ENCODE measurements at regions not wholly inside any gene's neighbourhood (a gene's known extent, or its start where the extent isn't known, plus 50 kb on each side); places are given as distances from the start of the nearest gene placed in this dataset.

DNA sequence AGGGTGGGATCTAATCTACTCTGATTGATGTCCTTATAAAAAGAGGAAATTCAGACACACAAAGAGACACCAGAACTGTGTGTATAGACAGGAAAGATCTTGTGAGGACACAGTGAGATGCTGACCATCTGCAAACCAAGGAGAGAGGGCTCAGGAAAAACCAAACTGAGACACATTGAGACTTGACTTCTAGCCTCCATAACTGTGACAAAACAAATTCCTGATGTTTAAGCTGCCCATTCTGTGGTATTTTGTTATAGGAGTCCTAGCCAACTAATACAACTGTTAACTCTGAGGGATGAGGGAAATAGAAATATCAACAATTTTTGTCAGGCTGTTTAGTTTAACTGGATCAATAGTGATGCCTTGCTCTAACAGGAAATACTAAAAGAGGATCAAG is 93.4 kb upstream of the COL3A1 start:
- H3K27me3 ChIP-seq (ENCODE audit: insufficient read depth, low read depth) = no peaks in the 10 kb centered on the region
- no peaks in the 10 kb centered on the region for H4K20me1 ChIP-seq (ENCODE audit: insufficient read depth)
- no peak overlapping the region for H3K27ac ChIP-seq
- H3K9ac ChIP-seq = no peak overlapping the region
- no peaks in the 10 kb centered on the region for H3K4me1 ChIP-seq (ENCODE audit: low read depth, poor library complexity, severe bottlenecking)
- H3K4me2 ChIP-seq = no peak overlapping the region
- no peaks in the 10 kb centered on the region for H3K79me2 ChIP-seq (ENCODE audit: insufficient read depth, low read depth)
- no peaks in the 10 kb centered on the region for H3K36me3 ChIP-seq (ENCODE audit: insufficient read depth)
- H2AFZ ChIP-seq (ENCODE audit: low read depth) = no peak overlapping the region
- no peak overlapping the region for H3K4me3 ChIP-seq (IDR thresholded peaks at IDR 0.05; ENCODE audit: insufficient read depth, low read depth, low read length)
- TF ChIP-seq, protein P1, sequence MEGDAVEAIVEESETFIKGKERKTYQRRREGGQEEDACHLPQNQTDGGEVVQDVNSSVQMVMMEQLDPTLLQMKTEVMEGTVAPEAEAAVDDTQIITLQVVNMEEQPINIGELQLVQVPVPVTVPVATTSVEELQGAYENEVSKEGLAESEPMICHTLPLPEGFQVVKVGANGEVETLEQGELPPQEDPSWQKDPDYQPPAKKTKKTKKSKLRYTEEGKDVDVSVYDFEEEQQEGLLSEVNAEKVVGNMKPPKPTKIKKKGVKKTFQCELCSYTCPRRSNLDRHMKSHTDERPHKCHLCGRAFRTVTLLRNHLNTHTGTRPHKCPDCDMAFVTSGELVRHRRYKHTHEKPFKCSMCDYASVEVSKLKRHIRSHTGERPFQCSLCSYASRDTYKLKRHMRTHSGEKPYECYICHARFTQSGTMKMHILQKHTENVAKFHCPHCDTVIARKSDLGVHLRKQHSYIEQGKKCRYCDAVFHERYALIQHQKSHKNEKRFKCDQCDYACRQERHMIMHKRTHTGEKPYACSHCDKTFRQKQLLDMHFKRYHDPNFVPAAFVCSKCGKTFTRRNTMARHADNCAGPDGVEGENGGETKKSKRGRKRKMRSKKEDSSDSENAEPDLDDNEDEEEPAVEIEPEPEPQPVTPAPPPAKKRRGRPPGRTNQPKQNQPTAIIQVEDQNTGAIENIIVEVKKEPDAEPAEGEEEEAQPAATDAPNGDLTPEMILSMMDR (conservative IDR thresholded peaks at IDR 0.05; ENCODE audit: low read depth, low read length) = no peak

DNA sequence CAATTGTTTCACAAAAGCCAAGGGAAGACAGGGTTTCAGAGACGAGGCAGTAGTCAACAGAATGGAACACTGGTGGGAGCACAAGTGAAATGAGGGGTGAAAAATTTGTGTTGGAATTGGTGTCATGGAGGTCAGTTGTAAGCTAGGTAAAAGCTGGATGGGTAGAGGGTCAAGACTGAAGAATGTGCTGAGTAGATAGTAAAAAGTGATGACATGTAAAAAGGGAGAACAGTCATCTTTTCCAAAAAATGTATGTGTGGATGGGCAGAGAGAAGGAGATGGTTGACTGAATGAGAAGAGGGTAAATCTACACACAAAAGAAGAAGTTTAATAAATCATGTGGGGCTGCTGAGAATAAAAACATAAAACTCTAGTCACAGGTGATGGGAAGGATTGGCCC is 92.7 kb upstream of the COL3A1 start:
- H3K79me2 ChIP-seq (ENCODE audit: insufficient read depth, low read depth) = no peaks in the 10 kb centered on the region
- H4K20me1 ChIP-seq (ENCODE audit: insufficient read depth) = no peaks in the 10 kb centered on the region
- no peaks in the 10 kb centered on the region for H3K27me3 ChIP-seq (ENCODE audit: insufficient read depth, low read depth)
- no peak overlapping the region for H3K27ac ChIP-seq
- H3K4me1 ChIP-seq (ENCODE audit: low read depth, poor library complexity, severe bottlenecking) = no peaks in the 10 kb centered on the region
- no peak overlapping the region for H3K9ac ChIP-seq
- no peaks in the 10 kb centered on the region for H3K36me3 ChIP-seq (ENCODE audit: insufficient read depth)
- H3K4me2 ChIP-seq = no peak overlapping the region
- no peak overlapping the region for H2AFZ ChIP-seq (ENCODE audit: low read depth)
- TF ChIP-seq, protein P1 (conservative IDR thresholded peaks at IDR 0.05; ENCODE audit: low read depth, low read length) = no peak
- no peak overlapping the region for H3K4me3 ChIP-seq (IDR thresholded peaks at IDR 0.05; ENCODE audit: insufficient read depth, low read depth, low read length)

DNA sequence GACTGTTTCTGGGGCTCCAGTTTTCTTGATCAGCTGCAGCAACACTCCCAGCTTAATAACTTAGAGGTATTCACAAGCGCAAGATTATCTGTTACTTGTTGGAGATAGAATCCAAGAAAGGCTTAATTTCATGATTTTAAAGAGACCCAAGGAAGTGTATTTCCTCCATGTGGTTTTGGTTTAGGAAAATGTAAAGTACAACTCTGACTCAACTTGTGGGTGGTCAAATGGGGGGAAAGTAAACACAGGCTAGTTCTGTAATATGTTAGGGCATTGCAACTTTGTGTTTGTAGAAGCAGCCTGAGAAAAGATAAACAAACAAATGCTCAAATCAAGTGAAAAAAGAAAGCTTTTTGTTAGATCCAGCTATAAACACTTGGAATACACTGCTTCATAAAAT is 90.1 kb upstream of the COL3A1 start:
- Histone ChIP-seq H4K20me1 (ENCODE audit: insufficient read depth) (no peaks in the 10 kb centered on the region), H3K27ac (no peak overlapping the region), H3K4me2 (no peak overlapping the region), H3K4me1 (ENCODE audit: low read depth, poor library complexity, severe bottlenecking) (no peaks in the 10 kb centered on the region), H2AFZ (ENCODE audit: low read depth) (no peak overlapping the region), H3K4me3 (IDR thresholded peaks at IDR 0.05; ENCODE audit: insufficient read depth, low read depth, low read length) (no peak overlapping the region), H3K79me2 (ENCODE audit: insufficient read depth, low read depth) (no peaks in the 10 kb centered on the region), H3K36me3 (ENCODE audit: insufficient read depth) (no peaks in the 10 kb centered on the region), H3K9ac (no peak overlapping the region), H3K27me3 (ENCODE audit: insufficient read depth, low read depth) (no peaks in the 10 kb centered on the region)
- TF ChIP-seq, protein P1 (conservative IDR thresholded peaks at IDR 0.05; ENCODE audit: low read depth, low read length) = no peak

DNA sequence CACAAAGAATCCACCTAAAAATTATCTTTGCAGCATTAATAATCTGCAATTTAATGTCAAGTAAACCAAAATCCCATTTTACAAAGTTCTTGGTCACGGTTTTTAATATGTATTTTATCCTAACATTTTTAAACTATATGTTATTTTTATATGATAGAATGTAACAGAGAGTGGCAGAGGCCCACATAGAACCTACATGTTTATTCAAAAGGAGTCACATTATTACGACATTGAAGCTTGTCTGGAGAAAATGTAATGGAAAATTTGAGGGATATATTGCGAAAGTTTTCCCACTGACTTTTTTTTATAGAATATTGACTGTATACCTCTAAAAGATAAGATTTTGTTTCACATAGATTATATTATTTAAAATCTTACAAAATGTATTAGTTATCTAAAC is 89.7 kb upstream of the COL3A1 start:
- no peaks in the 10 kb centered on the region for H3K27me3 ChIP-seq (ENCODE audit: insufficient read depth, low read depth)
- H3K36me3 ChIP-seq (ENCODE audit: insufficient read depth) = no peaks in the 10 kb centered on the region
- H3K4me2 ChIP-seq = no peak overlapping the region
- H3K27ac ChIP-seq = no peak overlapping the region
- H3K9ac ChIP-seq = no peak overlapping the region
- H2AFZ ChIP-seq (ENCODE audit: low read depth) = no peak overlapping the region
- H3K79me2 ChIP-seq (ENCODE audit: insufficient read depth, low read depth) = no peaks in the 10 kb centered on the region
- TF ChIP-seq, protein P1 (conservative IDR thresholded peaks at IDR 0.05; ENCODE audit: low read depth, low read length) = no peak
- H3K4me1 ChIP-seq (ENCODE audit: low read depth, poor library complexity, severe bottlenecking) = no peaks in the 10 kb centered on the region
- H4K20me1 ChIP-seq (ENCODE audit: insufficient read depth) = no peaks in the 10 kb centered on the region
- H3K4me3 ChIP-seq (IDR thresholded peaks at IDR 0.05; ENCODE audit: insufficient read depth, low read depth, low read length) = no peak overlapping the region

DNA sequence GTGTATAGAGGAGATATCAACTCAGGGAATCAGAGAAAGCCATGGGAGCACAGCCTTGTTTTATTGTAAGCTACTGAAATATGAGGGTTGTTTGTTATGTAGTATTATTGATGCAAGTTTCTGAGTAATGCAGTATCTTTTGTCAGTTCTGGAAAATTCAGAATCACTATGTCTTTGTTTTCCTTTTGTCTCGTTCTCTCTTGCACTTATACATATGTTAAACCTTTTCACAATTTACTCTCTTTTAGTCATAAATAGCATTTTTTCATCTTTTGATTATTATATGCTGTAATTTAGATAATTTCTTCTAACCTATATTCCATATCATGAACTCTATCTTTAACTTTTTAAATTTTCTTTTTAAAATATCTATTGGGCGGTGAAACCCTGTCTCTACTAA is 85.0 kb upstream of the COL3A1 start:
- no peaks in the 10 kb centered on the region for H3K36me3 ChIP-seq (ENCODE audit: insufficient read depth)
- no peaks in the 10 kb centered on the region for H3K27me3 ChIP-seq (ENCODE audit: insufficient read depth, low read depth)
- no peak overlapping the region for H3K27ac ChIP-seq
- H3K79me2 ChIP-seq (ENCODE audit: insufficient read depth, low read depth) = no peaks in the 10 kb centered on the region
- no peaks in the 10 kb centered on the region for H4K20me1 ChIP-seq (ENCODE audit: insufficient read depth)
- H3K9ac ChIP-seq = no peak overlapping the region
- H3K4me3 ChIP-seq (IDR thresholded peaks at IDR 0.05; ENCODE audit: insufficient read depth, low read depth, low read length) = no peak overlapping the region
- no peak overlapping the region for H2AFZ ChIP-seq (ENCODE audit: low read depth)
- no peaks in the 10 kb centered on the region for H3K4me1 ChIP-seq (ENCODE audit: low read depth, poor library complexity, severe bottlenecking)
- TF ChIP-seq, protein P1 (conservative IDR thresholded peaks at IDR 0.05; ENCODE audit: low read depth, low read length) = no peak
- no peak overlapping the region for H3K4me2 ChIP-seq

Data from KMS-11 (cell line).